NCI-H128 (cell line): ENCODE measurements at regions not wholly inside any gene's neighbourhood (a gene's known extent, or its start where the extent isn't known, plus 50 kb on each side); places are given as distances from the start of the nearest gene placed in this dataset.

ENCODE experiments used
- DNase-seq: peaks from one replicate; lab custom pipeline; 2025; ENCODE audit not compliant: unreplicated experiment; lab: John Stamatoyannopoulos, UW

DNA sequence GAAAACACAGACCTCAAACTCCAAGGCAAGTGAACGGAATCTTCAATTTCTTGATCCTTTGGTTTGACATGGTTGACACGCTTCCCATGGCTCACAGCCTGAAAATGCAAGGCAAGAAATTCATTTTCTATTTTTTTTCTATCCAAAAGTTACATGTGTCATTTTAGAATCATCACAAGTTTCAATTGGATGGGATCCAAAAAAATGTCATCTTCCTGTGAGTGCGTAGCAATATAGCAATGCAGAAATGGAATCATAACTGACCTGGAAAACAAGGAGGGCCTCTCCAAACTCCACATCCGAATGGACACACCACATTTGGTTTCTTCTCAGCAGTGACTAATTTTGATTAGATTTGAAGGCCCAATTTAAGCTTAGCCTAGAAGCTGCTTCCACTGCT lies 175.8 kb upstream of the ATP11B start:
- no peak for DNase-seq

DNA sequence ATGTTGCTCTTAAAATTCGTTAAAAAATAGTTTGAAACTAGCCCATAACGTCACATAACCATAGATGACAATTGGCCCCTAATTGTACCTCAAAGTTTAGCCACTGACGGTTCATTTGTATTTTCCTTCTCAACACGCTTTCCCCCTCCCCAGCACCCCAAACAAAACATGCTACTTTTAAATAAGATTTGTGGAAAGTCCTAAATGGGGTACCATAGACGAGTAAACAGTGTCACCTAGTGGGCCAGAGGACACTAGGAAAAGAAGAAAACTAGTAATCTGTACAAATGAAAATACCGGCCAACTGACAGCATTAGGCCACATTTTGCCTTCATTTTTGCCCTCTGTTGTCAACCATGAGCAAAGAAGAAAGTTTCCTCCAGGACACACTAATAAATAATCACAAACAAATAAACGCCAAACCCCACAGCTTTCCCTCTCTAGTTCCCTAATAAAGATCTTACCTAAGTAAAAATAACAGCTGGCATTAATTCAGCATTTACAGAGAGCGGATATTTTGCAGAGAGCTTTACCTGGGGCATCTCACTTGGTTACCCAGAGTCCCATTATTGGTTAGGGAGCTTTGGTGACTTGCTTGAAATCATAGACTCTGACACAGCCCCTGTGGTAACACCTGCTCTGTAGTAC lies 175.1 kb upstream of the ATP11B start:
- DNase-seq = peak; percentile 71

GRCh38 chr3:182618981-182619591 lies 174.2 kb upstream of the ATP11B start:
- peak; percentile 80 for DNase-seq

DNA sequence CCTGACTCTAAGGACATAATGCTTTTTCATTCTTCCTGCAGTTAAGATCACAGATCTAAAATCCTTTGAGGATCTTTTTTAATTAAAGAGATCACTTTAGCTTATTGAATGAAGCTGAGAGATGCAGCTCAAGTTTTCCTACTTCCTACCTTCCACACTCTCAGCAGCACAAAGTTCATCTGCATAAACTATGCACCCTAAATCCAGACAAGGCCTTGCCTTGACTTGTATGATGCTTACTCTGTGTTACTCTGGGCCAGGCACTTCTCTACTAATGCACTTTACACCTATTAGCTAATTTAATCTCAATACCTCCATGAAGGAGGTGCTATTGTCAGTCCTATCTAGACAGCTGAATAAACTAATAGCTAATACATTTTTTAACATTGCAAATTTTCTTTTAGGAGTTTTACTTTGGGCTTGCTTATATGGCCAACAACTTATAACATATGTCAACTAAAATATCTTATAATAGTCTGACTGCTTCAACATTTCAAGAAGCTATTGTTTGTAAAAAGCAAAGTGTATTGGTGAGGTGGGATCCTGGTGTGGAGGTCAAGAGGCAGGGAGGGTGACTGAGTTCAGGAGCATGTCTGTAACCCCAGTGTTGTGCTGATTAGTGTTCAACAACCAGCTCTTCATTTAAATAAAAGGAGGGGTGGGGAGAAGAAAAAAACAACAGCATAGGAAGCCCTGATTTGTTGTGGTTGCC lies 172.4 kb upstream of the ATP11B start:
- DNase-seq = no peak

DNA sequence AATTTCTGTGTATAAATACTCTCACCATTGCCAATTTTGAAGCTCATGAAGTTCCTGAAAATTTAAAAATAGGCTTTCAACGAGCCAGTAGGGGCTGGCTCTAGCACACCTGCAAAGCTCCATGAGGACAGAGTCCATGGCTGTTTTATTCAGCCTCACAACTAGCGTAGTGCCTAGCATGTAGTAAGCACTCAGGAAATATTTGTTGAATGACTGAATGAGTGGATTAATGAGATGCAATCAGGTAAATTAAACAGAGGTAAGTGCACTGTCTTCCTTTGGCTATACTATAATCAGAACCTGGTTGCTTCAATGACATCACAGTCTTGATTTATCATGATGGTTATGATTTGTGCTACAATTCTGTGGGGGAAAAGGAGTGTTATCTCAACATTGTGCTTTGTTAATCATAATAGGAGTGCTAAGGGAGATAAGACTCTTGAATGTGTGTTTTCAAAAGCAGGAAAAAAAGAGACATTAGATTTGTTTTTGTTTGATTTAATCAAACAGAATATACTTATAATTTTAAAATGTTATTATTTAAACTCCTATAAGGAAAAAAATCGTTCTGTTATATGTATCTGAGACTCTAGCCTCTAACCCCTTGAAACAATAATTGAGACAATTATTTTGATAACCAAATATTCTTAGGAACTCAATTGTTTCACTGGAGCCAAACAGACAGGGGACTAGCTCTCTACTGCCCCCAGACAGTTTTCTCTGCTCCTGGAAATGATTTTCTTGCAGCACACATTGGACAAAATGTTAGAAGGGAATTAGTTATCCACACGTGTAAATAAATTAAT lies 171.7 kb upstream of the ATP11B start:
- DNase-seq = no peak

- no peak for DNase-seq
Measured at GRCh38 chr3:182622241-182622545, 171.1 kb upstream of the ATP11B start.

DNA sequence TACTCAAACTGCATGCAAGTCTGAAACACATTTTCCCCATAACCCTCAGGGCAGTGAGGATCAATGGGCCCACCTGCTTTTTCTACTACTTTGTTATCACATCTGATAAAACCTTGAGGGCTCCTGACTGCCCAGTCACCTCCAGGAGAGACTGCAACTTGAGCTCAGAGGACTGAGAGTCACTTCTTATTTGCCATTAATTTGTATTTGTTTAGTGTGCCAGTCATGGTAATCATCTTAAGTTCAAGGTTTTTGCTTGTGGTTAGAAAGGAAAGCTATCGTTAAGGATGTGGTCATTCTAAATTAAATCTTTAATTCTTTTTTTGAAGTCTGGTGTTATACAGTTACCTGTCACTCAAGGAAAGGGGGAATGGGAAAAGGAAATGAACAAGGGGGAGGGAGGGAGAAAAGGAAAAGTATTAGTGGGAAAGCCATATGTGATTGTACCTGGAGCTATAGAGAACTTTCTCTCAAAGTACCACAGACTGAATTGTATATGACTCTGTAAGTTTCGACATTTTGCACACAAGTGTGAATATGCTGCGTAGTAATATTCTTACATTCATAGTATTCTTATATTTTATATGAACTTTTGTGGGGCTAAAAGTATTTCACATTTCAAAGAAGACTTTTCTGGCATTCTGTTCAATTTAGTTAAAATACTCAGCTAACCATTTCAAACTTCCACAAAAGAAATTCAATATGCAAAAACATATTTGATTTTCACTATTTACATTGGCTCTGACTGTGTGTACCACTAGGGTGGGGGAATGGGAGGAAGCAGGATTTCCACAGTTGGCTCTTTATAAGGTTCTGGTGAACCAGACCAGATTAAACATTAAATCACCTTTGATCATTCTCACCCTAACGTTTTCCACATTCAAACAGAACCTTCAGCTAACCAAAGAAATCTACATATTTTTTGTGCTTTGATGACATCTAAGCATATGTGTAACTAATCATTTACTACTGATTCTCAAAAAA lies 166.5 kb upstream of the ATP11B start:
- no peak for DNase-seq

GRCh38 chr3:182628531-182628930 lies 164.8 kb upstream of the ATP11B start:
- no peak for DNase-seq

- no peak for DNase-seq
Measured at GRCh38 chr3:182629521-182629920, 163.8 kb upstream of the ATP11B start.

DNA sequence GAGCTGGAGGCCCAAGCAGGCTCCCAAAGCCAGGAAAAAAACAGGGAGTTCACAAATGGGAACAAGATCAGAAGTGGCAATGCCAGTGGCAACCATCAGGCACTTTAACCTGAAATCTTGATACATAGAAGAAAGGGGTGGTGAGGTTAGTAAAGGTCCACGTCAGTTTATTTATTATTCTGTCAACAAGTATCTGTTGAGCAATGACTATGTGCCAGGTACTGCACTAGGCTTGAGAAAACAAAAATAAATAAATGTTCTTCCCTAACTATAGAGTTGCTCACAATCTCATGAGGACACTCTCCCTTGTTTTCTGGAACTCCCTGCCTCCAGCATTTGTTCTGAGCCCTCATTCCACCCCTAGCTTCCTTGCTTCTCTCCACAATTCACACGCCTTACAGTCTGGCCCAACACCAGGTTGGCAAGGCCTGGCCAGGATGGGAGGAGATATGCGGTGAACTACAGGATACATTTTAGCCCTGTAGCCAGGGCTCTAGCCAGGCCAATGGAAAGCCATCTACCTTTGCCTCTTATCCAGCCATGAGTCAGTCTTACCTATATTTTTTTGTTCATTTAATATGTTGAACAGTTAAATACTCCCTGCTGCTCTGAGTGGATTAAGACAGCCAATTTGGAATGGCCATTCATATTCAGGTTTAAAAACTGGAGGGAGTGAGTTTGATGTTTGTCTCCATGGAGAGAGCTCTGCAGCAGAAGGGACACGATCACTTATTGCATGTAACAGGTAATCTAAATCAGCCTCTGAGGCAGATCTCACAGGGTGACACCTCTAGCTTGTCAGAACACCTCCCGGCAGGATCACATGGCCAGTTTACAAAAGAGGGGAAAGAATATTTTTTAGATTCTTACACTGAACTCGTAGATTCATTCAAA lies 161.9 kb upstream of the ATP11B start:
- DNase-seq = no peak

DNA sequence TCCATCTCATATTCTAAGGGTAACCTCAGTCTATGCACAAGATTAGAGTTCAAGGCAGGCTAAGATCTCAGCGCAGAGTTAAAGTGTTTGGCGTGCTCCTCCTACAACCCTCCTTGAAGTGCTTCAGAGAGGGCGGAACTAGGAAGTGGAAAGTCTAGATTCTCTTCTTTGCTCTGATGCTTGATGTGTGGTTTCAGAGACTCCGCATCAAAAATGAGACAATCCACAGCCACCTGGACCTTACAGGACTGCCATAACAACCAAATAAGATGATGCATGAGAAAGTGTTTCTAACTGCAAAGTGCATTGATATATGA lies 161.3 kb upstream of the ATP11B start:
- DNase-seq = no peak

GRCh38 chr3:182633186-182633585 lies 160.1 kb upstream of the ATP11B start:
- no peak for DNase-seq

DNA sequence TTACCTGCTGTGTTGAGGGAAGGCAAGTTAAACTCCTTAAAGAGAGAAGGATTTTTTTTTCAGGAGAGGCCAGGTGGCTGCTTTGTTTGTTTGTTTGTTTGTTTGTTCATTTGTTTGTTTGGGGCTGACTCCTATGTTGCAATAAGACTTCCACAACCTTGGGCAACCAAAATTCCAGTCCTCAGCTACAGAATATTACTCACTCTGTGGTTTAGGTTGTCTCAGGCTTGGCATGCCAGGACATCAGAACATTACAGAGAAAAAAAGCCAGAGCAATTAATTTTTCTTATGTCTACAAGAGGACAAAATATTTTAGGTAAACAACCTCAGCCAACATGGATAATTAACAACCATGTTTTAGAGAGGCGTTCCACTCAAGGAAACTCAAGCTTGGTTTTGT lies 156.7 kb upstream of the ATP11B start:
- DNase-seq = no peak

- no peak for DNase-seq
Measured at GRCh38 chr3:182637350-182638110, 155.8 kb upstream of the ATP11B start.

- DNase-seq = no peak
Measured at GRCh38 chr3:182644013-182644412, 149.3 kb upstream of the ATP11B start.

- DNase-seq = no peak
Measured at GRCh38 chr3:182644790-182645433, 148.4 kb upstream of the ATP11B start.

GRCh38 chr3:182650568-182651128 lies 142.7 kb upstream of the ATP11B start:
- DNase-seq = no peak

DNA sequence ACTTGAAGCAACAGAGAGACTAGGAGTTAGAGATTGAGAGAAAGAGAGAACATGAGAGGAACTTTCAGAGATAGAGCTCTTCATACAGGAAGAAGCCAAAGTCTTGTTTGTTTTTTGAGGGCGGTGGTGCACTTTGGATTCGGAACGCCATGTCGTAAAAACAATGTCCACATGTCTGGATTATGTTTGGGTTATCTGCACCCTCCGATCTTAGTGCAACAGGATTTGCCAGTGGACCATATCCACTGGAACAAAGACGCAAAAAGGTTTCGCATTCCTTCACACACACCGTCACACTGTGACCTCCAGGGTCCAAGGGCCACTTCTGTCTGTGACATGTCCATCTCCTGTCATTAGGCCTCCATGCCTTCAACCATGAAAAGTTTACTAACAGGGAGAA lies 141.8 kb upstream of the ATP11B start:
- DNase-seq = no peak
